GM19324 (cell line): ENCODE measurements at regions not wholly inside any gene's neighbourhood (a gene's known extent, or its start where the extent isn't known, plus 50 kb on each side); places are given as distances from the start of the nearest gene placed in this dataset.

Experiments
- ATAC-seq: cut with Tn5 transposase; IDR thresholded peaks from one replicate; pipeline ENCODE4 v1.9.1; 2021; ENCODE audit warnings: mild to moderate bottlenecking, moderate library complexity; ENCODE audit not compliant: unreplicated experiment, low FRiP score

DNA sequence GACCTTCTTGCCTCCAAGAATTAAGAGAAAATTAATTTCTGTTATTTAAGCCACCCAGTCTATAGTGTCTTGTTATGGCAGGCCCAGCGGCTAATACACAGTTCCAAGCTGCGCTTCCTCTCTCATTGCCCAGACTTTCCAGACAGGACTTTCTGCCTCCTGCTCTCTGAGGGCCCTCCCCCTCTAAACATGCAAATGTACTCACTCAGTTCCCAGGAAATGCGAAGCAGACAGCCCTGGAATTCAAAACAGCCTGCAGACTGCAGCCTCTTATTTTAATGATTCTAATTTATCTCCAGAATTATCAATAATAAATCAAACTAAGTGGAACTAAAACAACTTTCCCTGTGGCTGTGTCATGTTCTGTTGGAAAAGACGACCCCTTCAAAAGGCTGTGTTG, 115.5 kb upstream of the ISX start:
- no peak for ATAC-seq

GRCh38 chr22:34951212-34951611, 114.7 kb upstream of the ISX start:
- ATAC-seq, result no peak

- no peak for ATAC-seq
Observed at GRCh38 chr22:34960005-34960404, 106.0 kb upstream of the ISX start.

DNA sequence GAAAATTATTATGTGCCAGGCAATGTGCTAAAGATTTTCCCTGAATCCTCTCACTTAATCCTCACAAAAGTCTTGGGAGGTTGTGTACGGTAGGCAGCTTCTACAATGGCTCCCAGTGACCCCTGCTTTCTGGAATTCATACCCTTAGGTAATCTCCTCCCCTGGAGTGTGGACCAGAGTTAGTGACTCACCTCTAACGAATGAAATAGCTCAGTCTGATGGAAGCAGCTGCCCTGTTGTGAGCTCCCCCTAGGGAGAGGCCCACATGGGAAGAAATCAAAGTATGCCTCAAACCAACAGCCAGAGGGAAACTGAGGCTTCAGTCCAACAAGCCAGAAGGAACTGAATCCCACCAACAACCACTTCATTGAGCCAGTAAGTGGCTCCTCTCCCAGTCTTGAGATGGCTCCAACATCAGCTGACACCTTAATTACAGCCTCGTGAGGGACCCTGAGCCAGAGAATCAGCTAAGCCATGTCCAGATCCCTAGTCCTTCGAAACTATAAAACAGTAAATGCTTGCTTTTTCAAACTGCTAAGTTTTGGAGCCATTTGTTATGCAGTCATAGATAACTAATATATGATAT, 98.9 kb upstream of the ISX start:
- ATAC-seq, result no peak

DNA sequence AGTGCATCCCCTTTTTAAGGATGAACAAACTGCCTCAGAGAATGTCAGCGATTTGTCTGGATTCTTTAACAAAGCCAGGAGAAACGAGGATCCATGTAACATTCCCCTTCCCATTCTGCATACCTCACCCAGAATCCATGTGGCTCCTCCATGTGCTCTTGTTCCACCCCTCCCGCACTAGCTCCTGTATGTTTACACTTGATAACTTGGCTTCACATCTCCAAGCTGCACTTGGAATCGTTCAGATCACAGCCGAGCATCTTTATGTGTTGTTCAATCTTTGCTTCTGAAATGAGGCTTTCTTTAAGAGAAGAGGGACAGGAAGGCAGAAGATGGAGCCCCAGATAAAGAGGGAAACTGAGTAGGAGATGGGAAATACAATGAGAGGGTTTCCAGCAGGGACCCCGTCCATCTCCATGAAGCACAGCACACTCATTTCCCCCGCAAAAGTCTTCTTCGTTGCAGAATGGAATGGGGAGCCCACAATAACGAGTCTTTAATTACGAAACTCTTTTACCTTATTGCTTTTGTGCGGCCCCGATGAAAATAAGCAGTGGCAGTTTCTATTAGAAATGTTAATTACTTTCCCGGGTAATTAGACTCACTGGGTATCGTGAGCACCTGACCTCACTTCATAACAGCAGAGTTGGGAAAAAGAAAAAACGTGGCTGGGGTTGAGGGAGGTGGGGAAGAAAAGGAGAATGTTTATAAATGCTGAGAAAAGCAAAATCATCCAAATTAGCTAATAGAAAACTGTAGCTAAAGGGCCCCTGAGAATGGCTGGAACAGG, 96.8 kb upstream of the ISX start:
- ATAC-seq, result no peak

GRCh38 chr22:34971456-34971855, 94.5 kb upstream of the ISX start:
- no peak for ATAC-seq

DNA sequence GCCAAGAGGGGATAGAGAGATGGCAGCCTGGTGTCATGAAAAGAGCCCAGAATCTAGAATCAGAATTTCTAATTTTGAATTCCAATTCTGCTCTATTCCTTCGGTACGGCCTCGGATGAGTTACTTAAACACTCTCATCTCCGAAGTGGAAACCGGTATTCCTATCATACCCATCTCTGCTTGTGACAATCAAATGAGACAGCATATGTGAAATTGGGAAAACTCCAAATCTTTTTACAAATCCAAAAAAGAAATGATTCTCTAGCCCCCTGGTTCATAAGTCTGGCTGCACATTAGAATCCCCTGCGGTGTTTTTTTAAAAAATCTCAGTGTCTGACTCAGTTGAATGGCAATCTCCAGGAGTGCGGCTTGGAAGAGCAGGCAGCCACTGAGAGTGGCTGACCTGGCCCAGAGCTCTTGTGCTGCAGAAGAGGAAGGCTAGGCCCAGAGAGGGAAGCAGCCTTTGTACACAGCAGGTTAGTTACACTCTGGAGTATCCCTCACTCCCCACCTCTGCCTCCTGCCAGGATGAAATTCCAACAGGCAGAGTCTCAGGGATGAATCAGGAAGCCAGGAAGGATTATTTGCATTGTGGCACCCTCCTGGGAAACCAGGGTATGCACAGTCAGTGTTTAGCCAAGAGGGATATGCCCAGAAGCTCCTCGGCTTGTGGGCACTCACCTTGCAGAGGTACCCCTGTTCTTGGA, 93.6 kb upstream of the ISX start:
- ATAC-seq, result no peak

- no peak for ATAC-seq
Observed at GRCh38 chr22:34973016-34973415, 92.9 kb upstream of the ISX start.

DNA sequence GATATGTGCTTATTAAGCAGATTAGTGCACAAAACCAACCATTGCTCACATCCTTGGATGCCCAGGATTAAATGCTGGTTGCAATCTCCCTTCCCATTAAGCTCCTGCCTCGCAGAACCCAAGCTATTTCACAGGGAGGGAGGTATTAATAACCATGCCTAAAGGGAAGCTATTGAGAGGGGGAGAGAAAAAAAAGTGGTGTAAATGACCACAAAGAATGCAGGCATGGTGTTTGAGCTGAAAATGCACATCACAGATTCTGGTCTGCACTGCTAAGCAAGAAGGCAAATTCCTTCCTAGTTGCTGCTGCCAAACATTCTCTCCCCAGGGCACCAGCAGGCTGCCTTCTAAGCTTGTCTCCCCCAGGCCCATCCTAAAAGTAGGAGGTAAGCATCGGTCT, 92.0 kb upstream of the ISX start:
- ATAC-seq, result no peak

DNA sequence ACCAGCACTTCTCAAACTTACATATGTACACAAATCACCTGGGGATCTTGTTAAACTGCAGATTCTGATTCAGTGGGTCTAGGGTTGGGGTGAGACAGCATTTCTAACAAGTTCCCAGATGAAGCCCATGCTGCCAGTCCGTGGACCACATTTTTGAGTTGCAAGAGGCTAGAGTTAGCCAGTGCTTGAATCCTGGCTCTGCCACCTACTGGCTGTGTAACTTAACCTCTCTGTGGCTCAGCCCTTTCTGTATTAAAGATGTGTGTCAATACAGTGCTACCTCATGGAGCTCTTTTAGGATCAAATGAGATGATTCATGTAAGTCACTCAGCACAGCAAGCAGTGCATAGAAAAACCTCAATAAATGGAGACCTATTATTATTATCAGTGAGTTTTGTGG, 90.2 kb upstream of the ISX start:
- ATAC-seq, result no peak

DNA sequence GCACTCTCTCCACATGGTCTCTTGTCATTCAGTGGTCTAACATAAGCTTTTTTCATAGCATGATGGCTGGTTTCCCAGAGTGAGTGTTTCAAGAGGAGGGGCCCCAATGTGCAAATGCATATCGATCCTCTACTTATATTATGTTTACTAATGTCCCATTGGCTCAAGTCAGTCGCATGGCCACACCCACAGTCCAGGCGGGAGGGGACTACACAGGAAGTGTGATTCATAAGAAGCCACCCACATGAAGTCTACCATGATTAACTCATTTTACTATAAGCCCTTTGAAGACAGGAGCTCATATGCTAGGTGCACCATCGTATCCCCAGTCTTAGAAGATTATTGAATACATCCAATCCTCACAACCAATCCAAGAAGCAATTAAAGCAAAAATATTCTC, 89.5 kb upstream of the ISX start:
- no peak for ATAC-seq

GRCh38 chr22:34976886-34977285, 89.1 kb upstream of the ISX start:
- ATAC-seq, result no peak

- no peak for ATAC-seq
Observed at GRCh38 chr22:34986523-34986922, 79.4 kb upstream of the ISX start.

DNA sequence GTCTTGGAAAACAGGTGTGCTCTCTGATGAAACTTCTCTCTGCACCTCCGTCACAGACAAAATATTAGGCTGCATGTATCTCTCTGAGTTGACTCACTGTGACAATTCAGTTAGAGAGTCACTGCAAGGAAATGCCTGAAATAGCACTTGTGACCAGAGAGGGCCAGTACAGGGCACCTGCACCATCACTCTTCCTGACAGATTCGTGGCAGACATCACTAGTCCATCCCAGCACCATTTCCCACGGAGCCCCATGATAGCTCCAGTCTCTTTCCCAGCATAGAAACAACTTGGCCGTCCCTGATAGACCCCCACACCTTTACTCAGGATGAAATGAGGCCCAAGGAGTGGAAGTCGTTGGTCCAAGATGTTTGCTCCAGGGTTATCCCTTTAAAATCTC, 73.3 kb upstream of the ISX start:
- ATAC-seq, result no peak

GRCh38 chr22:34993548-34993947, 72.4 kb upstream of the ISX start:
- no peak for ATAC-seq

DNA sequence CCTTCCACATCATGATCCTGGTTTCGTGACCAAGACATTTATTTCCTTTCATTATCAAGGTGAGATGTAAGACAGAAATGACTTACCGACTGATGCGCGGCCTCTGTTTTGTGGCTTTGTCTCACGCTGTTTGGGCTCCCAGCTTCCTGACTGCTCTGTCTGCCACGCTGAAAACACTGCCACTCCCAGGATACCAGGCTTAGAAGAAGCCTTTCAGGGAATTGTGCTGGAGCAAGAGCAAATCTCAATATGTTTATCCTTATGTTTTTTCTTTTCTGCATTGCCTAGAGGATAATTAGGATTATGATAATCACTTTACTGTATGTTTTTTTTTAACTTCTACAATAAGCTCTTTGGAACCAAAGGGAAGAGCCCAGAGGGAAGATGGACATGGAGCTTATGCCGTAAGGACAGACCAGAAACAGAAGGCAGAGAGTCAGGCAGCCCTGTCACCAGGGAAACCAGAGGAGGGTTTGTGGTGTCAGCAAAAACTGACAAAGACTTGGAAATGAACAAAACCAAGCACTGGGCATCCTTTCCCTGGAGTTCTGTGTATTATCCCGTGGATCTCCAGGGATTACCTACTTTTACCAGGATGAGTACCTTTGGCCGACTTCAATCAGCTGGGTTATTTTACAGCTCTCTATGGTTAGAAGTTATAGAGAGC, 68.2 kb upstream of the ISX start:
- no peak for ATAC-seq

GRCh38 chr22:34998921-34999320, 67.0 kb upstream of the ISX start:
- no peak for ATAC-seq

GRCh38 chr22:35008213-35008612, 57.7 kb upstream of the ISX start:
- ATAC-seq, result no peak

DNA sequence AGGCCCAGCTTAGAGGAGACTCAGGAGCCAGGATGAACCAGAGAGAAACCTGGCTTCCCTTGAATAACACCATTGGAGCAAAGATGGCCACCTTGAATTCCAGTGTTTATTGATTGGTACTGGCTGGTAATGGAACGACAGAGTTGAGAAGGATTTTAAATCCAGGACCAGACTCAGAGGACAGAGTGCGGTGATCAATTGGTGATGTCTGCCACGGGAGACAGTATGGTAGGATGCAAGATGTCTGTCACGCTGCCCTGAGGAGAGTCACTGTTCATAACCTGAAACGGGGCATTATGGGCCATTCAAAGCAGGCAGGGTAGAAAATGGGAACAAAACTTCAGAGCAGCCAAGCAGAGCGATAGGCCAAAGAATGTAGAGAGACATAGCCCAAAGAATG, 55.4 kb upstream of the ISX start:
- ATAC-seq, result no peak

- ATAC-seq, result no peak
Observed at GRCh38 chr22:35014812-35015211, 51.1 kb upstream of the ISX start.
